Mesodermal cell (in vitro differentiated cells): ENCODE measurements at regions not wholly inside any gene's neighbourhood (a gene's known extent, or its start where the extent isn't known, plus 50 kb on each side); places are given as distances from the start of the nearest gene placed in this dataset.
"Not testable (repeated sequence)": the region's sequence is repeated elsewhere in the genome, so short reads cannot be mapped to it uniquely, and the experiment has no call there.

ENCODE experiments used
- H3K27ac ChIP-seq: 2 replicates; pipeline ENCODE4 v1.7.0; 2013; ENCODE audit warnings: mild to moderate bottlenecking, low read depth, low read length, moderate library complexity; ENCODE audit not compliant: severe bottlenecking
- H3K36me3 ChIP-seq: 2 replicates; pipeline ENCODE4 v1.7.1; 2013; ENCODE audit warnings: mild to moderate bottlenecking, low read length, moderate library complexity; ENCODE audit not compliant: control insufficient read depth, insufficient read depth
- H3K4me1 ChIP-seq: one replicate; pipeline ENCODE4 v1.7.1; 2013; ENCODE audit warnings: mild to moderate bottlenecking, low read length; ENCODE audit not compliant: insufficient read depth, control insufficient read depth, poor library complexity, severe bottlenecking
- H3K4me3 ChIP-seq: 2 replicates; pipeline ENCODE4 v1.7.0; 2013; ENCODE audit warnings: low read length, control low read depth, mild to moderate bottlenecking; ENCODE audit not compliant: insufficient read depth, poor library complexity, severe bottlenecking; ENCODE audit errors: extremely low read depth
- H3K9me3 ChIP-seq: 2 replicates; pipeline ENCODE4 v1.7.1; 2013; ENCODE audit warnings: mild to moderate bottlenecking, low read length, moderate library complexity; ENCODE audit not compliant: control insufficient read depth
- WGBS, 2 experiments: methylation state at CpG; one replicate each; pipeline ENCODE4 v1.1.5; 2013; ENCODE audit warnings: missing lambda C conversion rate in 2 of 2; ENCODE audit not compliant: insufficient coverage in 2 of 2; 5-methylcytosine and 5-hydroxymethylcytosine counted together

- no peaks in the 10 kb centered on the region for H3K4me1 ChIP-seq
- 23 to 31% methylated on average over 9 to 11 of the region's 11 CpGs for WGBS, 2 experiments
- no peak overlapping the region for H3K27ac ChIP-seq
- no peaks in the 10 kb centered on the region for H3K9me3 ChIP-seq
- H3K4me3 ChIP-seq = no peak overlapping the region
- H3K36me3 ChIP-seq = no peaks in the 10 kb centered on the region
Observed at GRCh38 chr4:9703391-9703790, 78.0 kb upstream of the DRD5 start.

DNA sequence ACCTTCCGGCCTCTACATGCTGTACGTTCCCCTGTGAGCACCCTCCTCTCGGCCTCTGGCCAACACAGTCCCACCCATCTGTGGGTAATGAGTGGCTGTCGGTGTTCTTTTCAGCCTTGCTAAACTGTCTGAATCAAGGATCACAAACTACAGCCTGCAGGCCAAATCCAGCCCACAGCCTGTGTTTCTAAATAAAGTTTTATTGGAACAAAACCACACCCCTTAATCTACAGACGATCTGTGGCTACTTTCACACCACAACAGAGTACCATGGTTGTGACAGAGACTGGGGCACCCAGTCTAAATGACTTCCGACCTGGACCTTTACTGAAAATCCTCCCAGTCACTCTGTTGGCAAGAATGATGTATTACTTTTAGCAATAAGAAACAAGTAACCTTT lies 77.3 kb upstream of the DRD5 start:
- not testable (repeated sequence) for H3K4me3 ChIP-seq, H3K9me3 ChIP-seq, H3K36me3 ChIP-seq, H3K4me1 ChIP-seq, H3K27ac ChIP-seq
- 95 to 100% methylated on average over 1 to 4 of the region's 6 CpGs for WGBS, 2 experiments

- Histone ChIP-seq H3K4me3 (no peak overlapping the region), H3K27ac (no peak overlapping the region), H3K36me3 (no peaks in the 10 kb centered on the region), H3K4me1 (no peaks in the 10 kb centered on the region), H3K9me3 (no peaks in the 10 kb centered on the region)
- 83 to 93% methylated on average over 8 to 11 of the region's 13 CpGs for WGBS, 2 experiments
Observed at GRCh38 chr4:9704551-9705332, 76.7 kb upstream of the DRD5 start.

GRCh38 chr4:9707281-9707680 lies 74.2 kb upstream of the DRD5 start:
- not testable (repeated sequence) for H3K4me1 ChIP-seq, H3K27ac ChIP-seq, H3K9me3 ChIP-seq, H3K4me3 ChIP-seq, H3K36me3 ChIP-seq
- WGBS, 2 experiments = 64 to 74% methylated on average over 3 to 4 of the region's 10 CpGs

DNA sequence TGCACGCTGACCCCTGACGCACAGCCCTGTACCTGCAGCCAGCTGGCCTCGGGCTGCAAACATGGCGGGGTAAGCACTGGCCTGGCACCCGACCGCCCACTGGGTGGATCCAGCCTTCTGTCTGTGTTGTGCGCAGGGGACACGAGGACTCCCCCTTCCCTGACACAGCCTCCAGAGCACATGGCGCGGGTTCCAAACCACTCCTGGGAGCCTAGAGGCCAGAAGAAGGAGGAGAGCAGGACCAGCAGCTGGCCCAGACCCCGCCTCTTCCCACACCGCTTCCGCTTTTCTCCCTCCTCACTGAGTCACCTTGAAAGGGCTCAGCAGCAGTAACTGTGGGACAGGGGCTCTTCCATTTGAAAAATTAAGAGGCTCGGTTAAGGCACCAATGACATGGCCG lies 73.5 kb upstream of the DRD5 start:
- not testable (repeated sequence) for H3K4me1 ChIP-seq, H3K9me3 ChIP-seq, H3K4me3 ChIP-seq, H3K27ac ChIP-seq, H3K36me3 ChIP-seq
- 80 to 94% methylated on average over 3 to 4 of the region's 15 CpGs for WGBS, 2 experiments

DNA sequence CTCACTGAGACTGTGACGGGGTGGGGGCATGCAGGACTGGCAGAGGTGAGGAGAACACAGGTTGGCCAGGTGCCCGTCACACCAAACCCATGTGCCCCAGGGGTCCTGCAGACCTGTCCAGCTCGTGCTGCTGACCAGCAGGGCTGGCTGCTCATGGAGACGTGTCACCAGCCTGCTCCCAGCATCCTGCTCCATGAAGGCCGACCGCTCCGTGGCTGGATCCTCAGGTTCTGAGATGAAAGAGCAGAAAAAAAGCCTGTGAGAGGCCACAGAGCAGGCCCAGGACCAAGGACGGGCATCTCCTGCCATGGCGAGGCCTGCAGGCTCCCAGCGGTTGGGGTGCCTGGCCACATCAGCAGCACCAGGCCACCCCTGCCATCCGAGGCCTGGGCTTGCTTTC lies 71.7 kb upstream of the DRD5 start:
- Histone ChIP-seq H3K4me1 (peaks cover 3% of the 10 kb centered on the region), H3K36me3 (no peaks in the 10 kb centered on the region), H3K27ac (no peak overlapping the region), H3K9me3 (no peaks in the 10 kb centered on the region), H3K4me3 (no peak overlapping the region)
- 85 to 98% methylated on average over 8 to 9 of the region's 11 CpGs for WGBS, 2 experiments

DNA sequence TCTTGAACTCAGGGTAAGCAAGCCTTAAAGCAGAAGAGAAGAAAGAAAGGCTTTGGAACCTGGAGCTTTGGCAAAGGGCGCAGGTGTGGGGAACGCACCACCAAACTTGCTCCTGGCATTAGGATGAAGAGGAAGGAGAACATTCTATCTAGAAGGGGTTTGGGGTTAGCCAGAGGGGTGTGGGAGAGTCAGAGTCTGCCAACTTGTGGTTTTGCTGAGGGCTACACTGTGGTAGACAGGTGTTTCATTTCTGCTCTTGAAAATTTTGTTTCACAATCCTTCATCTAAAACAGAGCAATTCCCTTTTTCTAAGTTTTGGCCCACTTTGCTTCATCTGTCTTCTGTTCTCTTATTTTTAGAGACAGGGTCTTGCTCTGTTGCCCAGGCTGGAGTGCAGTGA lies 66.2 kb upstream of the DRD5 start:
- H3K9me3 ChIP-seq, H3K4me1 ChIP-seq, H3K27ac ChIP-seq, H3K36me3 ChIP-seq, H3K4me3 ChIP-seq: not testable (repeated sequence)
- 86 to 100% methylated on average over 1 to 2 of the region's 2 CpGs for WGBS, 2 experiments

- Histone ChIP-seq H3K36me3 (no peaks in the 10 kb centered on the region), H3K4me1 (peaks cover 1% of the 10 kb centered on the region), H3K9me3 (no peaks in the 10 kb centered on the region), H3K4me3 (no peak overlapping the region), H3K27ac (no peak overlapping the region)
- WGBS, 2 experiments = 82% methylated on average over 1 of the region's 3 CpGs; no CpG with 5 or more reads in 1 of the 2 experiments
Observed at GRCh38 chr4:9716093-9716492, 65.3 kb upstream of the DRD5 start.

GRCh38 chr4:9718246-9718939 lies 63.0 kb upstream of the DRD5 start:
- H3K4me1 ChIP-seq, H3K9me3 ChIP-seq, H3K36me3 ChIP-seq, H3K4me3 ChIP-seq, H3K27ac ChIP-seq: not testable (repeated sequence)
- WGBS, 2 experiments = 57 to 83% methylated on average over 1 of the region's 1 CpG

- H3K27ac ChIP-seq, H3K9me3 ChIP-seq, H3K36me3 ChIP-seq, H3K4me3 ChIP-seq, H3K4me1 ChIP-seq: not testable (repeated sequence)
- WGBS, 2 experiments = 82 to 86% methylated on average over 7 to 8 of the region's 11 CpGs
Observed at GRCh38 chr4:9722131-9722530, 59.3 kb upstream of the DRD5 start.
